Endodermal cell (in vitro differentiated cells): ENCODE measurements at regions not wholly inside any gene's neighbourhood (a gene's known extent, or its start where the extent isn't known, plus 50 kb on each side); places are given as distances from the start of the nearest gene placed in this dataset.

Experiments
- DNase-seq: peaks from one replicate; pipeline ENCODE4 v3.0.0-alpha.2; 2017
- H3K27ac ChIP-seq: 2 replicates; pipeline ENCODE4 v1.5.1; 2013; ENCODE audit warnings: mild to moderate bottlenecking, low read depth, low read length, moderate library complexity
- H3K27me3 ChIP-seq: 2 replicates; pipeline ENCODE4 v1.6.1; 2013; ENCODE audit warnings: mild to moderate bottlenecking, low read length, moderate library complexity; ENCODE audit not compliant: insufficient read depth, control insufficient read depth, poor library complexity, severe bottlenecking
- H3K36me3 ChIP-seq: 2 replicates; pipeline ENCODE4 v1.7.0; 2013; ENCODE audit warnings: mild to moderate bottlenecking, low read length, moderate library complexity; ENCODE audit not compliant: control insufficient read depth, insufficient read depth
- H3K4me1 ChIP-seq: one replicate; pipeline ENCODE4 v1.7.0; 2013; ENCODE audit warnings: low read length; ENCODE audit not compliant: control insufficient read depth, insufficient read depth
- H3K4me3 ChIP-seq: 2 replicates; pipeline ENCODE4 v1.5.1; 2013; ENCODE audit warnings: mild to moderate bottlenecking, low read length, moderate library complexity
- H3K9ac ChIP-seq: 2 replicates; pipeline ENCODE4 v1.6.1; 2013; ENCODE audit warnings: mild to moderate bottlenecking, low read length, moderate library complexity; ENCODE audit not compliant: poor library complexity, severe bottlenecking; ENCODE audit errors: extremely low read depth
- H3K9me3 ChIP-seq: 2 replicates; pipeline ENCODE4 v1.6.1; 2013; ENCODE audit warnings: mild to moderate bottlenecking, low read length, moderate library complexity; ENCODE audit not compliant: control insufficient read depth
- H3K27ac Mint-ChIP-seq: 2 replicates; pipeline ENCODE4 v1.8.0; 2020; ENCODE audit warnings: mixed read lengths
- H3K27me3 Mint-ChIP-seq: 2 replicates; pipeline ENCODE4 v1.8.0; 2021; ENCODE audit warnings: mild to moderate bottlenecking, mixed read lengths; ENCODE audit not compliant: insufficient read depth
- H3K36me3 Mint-ChIP-seq: 2 replicates; pipeline ENCODE4 v1.8.0; 2020; ENCODE audit warnings: low read depth, mixed read lengths
- H3K4me1 Mint-ChIP-seq: 2 replicates; pipeline ENCODE4 v1.8.0; 2020; ENCODE audit warnings: mixed read lengths
- H3K4me3 Mint-ChIP-seq: 2 replicates; pipeline ENCODE4 v1.8.0; 2020; ENCODE audit warnings: mild to moderate bottlenecking, moderate library complexity, mixed read lengths
- H3K9me3 Mint-ChIP-seq: 2 replicates; pipeline ENCODE4 v1.8.0; 2020; ENCODE audit warnings: mild to moderate bottlenecking, mixed read lengths
- CTCF ChIP-seq: fragments of 200-600 bp; sonication (generic); conservative IDR thresholded peaks from 2 replicates; pipeline ENCODE4 v1.5.0; 2021; ENCODE audit warnings: antibody characterized with exemption, mild to moderate bottlenecking
- WGBS, 2 experiments: methylation state at CpG; one replicate each; pipeline versions ENCODE4 v1.1.5 to v1.1.7; 2013; ENCODE audit warnings: missing lambda C conversion rate in 2 of 2, mixed read lengths in 1 of 2; ENCODE audit not compliant: insufficient coverage in 1 of 2, insufficient read length in 1 of 2; 5-methylcytosine and 5-hydroxymethylcytosine counted together

DNA sequence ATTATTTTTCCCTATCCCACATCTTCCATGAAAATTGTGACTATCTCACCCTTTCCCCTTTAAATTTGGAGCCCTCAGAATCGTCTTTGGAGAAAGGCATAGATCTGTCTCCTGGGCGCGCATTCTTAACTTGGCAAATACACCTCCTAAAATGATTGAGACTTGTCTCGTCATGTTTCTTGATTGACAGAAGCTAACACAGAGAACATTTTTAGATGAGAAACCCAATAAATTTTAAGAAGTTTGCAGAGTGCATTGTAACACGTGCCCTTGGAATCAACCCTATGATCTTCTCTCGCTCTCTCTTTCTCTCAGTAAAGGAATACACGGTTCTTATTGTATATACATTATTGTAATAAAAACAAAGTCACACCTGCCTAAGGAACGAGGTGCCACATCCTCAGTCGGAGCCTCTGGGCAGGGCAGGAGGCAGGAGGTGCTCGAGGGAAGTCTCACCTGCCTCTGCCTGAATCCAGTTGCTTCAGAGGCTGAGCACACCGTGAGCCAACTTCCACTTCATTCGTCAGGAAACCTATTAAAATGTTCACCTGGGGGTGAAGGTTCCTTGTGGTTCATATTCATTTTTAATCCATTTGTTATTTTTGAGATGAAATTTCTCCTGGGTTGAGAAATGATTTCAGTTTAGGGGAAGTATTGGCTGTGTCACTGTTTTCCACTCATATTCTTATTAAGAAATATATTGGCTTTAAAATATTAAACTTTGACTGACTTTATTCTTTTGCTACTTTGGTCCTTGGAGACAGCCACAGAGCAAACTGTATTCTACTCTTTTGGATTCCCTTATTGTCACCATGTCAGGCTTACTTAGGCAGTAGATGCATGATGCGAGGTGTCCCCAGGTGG lies 90.5 kb upstream of the THBS2 start:
- no peak for TF ChIP-seq CTCF
- H3K4me1 ChIP-seq, result no peaks in the 10 kb centered on the region
- H3K9me3 ChIP-seq, result no peaks in the 10 kb centered on the region
- Mint-ChIP-seq H3K9me3 (no peaks in the 10 kb centered on the region), H3K36me3 (no peaks in the 10 kb centered on the region), H3K4me1 (no peaks in the 10 kb centered on the region), H3K27me3 (peaks cover 2% of the 10 kb centered on the region), H3K27ac (no peak overlapping the region), H3K4me3 (no peak overlapping the region)
- H3K9ac ChIP-seq, result no peak overlapping the region
- no peaks in the 10 kb centered on the region for H3K27me3 ChIP-seq
- 93 to 97% methylated on average over 8 to 12 of the region's 13 CpGs for WGBS, 2 experiments
- H3K36me3 ChIP-seq, result no peaks in the 10 kb centered on the region
- no peak for DNase-seq
- no peak overlapping the region for H3K4me3 ChIP-seq
- no peak overlapping the region for H3K27ac ChIP-seq

GRCh38 chr6:169342710-169343109 lies 89.1 kb upstream of the THBS2 start:
- H3K27ac Mint-ChIP-seq, result no peak overlapping the region
- no peaks in the 10 kb centered on the region for H3K36me3 Mint-ChIP-seq
- no peaks in the 10 kb centered on the region for H3K9me3 Mint-ChIP-seq
- no peak for TF ChIP-seq CTCF
- H3K4me3 ChIP-seq, result no peak overlapping the region
- no peak overlapping the region for H3K4me3 Mint-ChIP-seq
- no peak overlapping the region for H3K27ac ChIP-seq
- H3K9ac ChIP-seq, result no peak overlapping the region
- H3K27me3 Mint-ChIP-seq, result peaks cover 2% of the 10 kb centered on the region
- H3K4me1 ChIP-seq, result no peaks in the 10 kb centered on the region
- no peaks in the 10 kb centered on the region for H3K36me3 ChIP-seq
- WGBS, 2 experiments, result 89 to 98% methylated on average over 2 to 3 of the region's 3 CpGs
- DNase-seq, result no peak
- H3K9me3 ChIP-seq, result no peaks in the 10 kb centered on the region
- H3K27me3 ChIP-seq, result no peaks in the 10 kb centered on the region
- H3K4me1 Mint-ChIP-seq, result peaks cover 13% of the 10 kb centered on the region

- no peak for TF ChIP-seq CTCF
- H3K27ac ChIP-seq, result no peak overlapping the region
- 92 to 96% methylated on average over 3 to 5 of the region's 5 CpGs for WGBS, 2 experiments
- H3K9me3 ChIP-seq, result no peaks in the 10 kb centered on the region
- Mint-ChIP-seq H3K27ac (no peak overlapping the region), H3K36me3 (no peaks in the 10 kb centered on the region), H3K27me3 (peaks cover 2% of the 10 kb centered on the region), H3K9me3 (no peaks in the 10 kb centered on the region), H3K4me1 (peaks cover 13% of the 10 kb centered on the region), H3K4me3 (no peak overlapping the region)
- H3K4me3 ChIP-seq, result no peak overlapping the region
- H3K4me1 ChIP-seq, result no peaks in the 10 kb centered on the region
- no peaks in the 10 kb centered on the region for H3K27me3 ChIP-seq
- no peaks in the 10 kb centered on the region for H3K36me3 ChIP-seq
- no peak for DNase-seq
- H3K9ac ChIP-seq, result no peak overlapping the region
Measured at GRCh38 chr6:169341706-169342105, 88.1 kb upstream of the THBS2 start.
